Astrocyte of the hippocampus (primary cell): ENCODE measurements at regions not wholly inside any gene's neighbourhood (a gene's known extent, or its start where the extent isn't known, plus 50 kb on each side); places are given as distances from the start of the nearest gene placed in this dataset.
"Not testable (repeated sequence)": the region's sequence is repeated elsewhere in the genome, so short reads cannot be mapped to it uniquely, and the experiment has no call there.

ENCODE experiments used
- DNase-seq: peaks from one replicate; pipeline ENCODE4 v3.0.0; 2011; ENCODE audit warnings: low read depth, low spot score

DNA sequence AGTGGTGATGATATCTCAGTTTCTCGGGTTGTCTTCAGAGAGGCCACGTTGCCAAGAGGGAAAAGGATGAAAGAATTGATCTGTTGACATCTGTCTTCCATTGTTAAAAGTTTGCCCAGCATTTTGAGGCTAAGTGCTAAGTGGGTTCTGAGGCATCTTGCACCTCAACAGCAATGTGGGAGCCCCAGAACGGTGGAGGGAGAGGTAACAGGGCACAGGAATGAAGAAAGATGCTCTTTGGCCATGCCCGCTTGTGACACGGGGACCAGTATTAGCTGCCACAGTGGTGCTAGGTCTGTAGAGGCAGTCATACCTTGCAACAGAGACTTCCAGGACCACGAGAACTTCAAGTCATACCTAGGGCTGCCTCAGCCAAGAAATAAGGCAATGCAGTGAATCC lies 106.6 kb upstream of the NUPR2 start:
- no peak for DNase-seq

DNA sequence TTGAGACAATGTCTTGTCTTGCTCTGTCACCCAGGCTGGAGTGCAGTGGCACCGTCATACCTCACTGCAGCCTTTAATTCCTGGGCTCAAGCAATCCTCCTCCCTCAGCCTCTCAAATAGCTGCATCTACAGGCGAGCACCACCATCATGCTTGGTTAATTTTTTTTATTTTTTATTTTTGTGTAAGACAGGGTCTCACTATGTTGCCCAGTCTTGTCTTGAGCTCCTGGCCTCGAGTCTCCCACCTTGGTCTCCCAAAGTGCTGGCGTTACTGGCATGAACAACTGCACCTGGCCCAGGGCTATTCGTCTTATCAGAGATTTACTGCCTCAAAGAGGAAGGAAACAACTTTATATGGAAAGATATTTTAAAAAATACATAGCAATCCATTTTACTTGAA lies 102.8 kb upstream of the NUPR2 start:
- no peak for DNase-seq

DNA sequence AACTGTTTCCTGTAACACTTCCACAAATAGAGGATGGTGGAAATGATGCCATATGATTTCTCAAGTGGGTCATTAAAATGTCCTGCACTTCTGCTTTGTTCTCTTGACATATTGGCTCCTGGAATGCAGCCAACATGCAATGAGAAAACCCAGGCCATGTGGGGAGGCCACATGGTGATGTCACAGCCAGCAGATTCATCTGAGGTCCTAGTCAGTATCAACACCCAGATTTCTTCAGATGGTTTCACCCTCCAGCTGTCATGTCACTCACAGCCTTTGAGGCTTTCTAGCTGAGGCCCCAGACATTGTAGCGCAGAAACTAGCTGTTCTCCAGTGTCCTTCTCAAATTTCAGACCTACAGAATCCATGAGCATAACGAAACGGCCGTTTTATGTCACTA lies 102.3 kb upstream of the NUPR2 start:
- no peak for DNase-seq

GRCh38 chr7:56213574-56213973 lies 97.4 kb upstream of the NUPR2 start:
- no peak for DNase-seq

DNA sequence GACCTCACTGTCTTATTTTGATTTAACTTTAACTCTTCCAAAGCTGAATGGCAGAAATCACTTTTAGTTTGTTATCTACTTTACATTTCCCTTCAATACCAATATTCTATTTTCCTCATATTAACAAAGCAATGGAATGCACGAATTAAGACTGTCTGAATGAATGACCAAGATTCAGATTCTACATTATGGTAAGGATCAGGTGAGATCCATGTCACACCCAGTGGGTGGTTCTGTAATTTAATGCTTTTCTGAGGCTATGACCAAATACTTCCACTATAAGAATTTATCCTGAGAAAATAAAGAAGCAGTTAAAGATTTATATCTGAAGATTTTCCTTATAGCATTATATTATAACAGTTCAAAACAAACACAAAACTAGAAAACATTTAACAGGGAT lies 90.2 kb upstream of the NUPR2 start:
- DNase-seq, result no peak

DNA sequence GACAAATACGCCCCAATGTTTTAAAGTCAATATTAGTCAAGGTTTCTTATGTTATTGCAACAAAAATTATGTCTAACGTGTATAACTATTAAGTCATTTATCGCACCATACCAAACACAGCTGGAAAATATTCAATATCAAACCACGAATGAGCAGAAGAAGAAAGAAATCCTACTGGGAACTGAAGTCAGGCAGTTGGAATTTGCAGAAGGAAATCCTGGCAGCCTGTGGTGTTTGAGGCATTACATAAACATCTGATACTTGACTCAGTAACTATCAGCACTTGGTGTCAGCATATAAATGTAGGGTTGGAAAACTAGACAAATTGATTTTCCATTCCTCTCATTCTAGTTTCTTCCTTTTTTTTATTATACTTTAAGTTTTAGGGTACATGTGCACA lies 83.4 kb upstream of the NUPR2 start:
- no peak for DNase-seq

GRCh38 chr7:56196195-56196594 lies 80.0 kb upstream of the NUPR2 start:
- not testable (repeated sequence) for DNase-seq

DNA sequence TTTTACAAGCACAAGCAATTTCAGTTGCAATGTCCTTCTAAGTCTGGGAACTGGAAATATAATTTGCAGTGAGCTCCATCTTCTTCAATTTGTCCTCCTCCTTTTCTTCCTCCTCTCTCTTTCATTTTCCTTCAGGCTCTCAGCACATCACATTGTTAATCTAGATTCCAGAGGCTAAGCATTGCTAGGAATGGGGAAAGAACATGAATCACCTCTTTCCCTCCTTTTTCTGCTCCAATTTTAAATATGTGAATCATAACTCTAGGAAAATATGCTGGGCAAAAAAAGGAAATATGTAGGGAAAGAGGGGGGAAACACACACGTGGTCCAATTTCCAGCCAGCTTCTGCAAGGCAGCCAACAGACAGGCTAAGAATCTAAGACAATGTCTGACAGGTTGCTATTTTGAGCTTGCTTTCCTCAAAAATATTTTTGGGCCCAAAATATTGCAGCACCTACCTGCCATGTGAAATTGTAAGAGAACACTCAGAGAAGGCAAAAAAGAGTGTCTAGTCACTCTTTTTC lies 72.7 kb upstream of the NUPR2 start:
- no peak for DNase-seq

DNA sequence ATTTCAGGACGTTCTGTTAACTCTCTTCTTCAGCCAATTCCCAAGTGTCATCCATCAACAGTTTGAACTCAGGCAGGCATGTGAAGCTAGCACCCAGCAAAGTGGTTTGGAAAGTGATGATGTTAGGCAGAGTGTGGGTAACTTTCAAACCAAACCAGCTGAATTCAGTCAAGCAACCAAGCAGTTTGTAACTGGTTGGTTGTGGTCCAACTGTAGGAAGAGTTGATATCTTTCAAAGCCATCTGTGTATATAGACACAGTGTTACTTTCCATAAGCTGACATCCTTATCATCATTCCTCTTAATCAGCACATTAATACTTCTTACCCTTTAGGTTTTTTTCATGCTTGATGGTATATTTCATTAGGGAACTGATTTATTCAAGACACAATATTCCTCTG lies 72.2 kb upstream of the NUPR2 start:
- DNase-seq, result no peak

DNA sequence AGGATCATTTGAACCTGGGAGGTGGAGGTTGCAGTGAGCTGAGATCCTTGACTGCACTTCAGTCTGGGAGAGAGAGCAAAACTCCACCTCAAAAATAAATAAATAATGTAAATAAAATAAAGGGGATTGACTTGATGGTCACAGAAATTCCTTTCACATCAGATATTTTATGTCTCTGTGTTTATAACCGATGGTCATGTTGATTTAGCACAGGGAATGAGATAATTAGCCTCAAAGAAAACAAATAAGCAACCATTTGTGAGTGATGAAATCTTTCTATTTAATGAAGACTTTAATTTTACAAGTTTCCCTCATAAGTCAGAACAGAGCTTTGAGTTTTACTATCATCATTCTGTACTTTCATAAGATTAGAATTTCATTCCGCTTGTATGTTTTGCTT lies 64.8 kb upstream of the NUPR2 start:
- no peak for DNase-seq

DNA sequence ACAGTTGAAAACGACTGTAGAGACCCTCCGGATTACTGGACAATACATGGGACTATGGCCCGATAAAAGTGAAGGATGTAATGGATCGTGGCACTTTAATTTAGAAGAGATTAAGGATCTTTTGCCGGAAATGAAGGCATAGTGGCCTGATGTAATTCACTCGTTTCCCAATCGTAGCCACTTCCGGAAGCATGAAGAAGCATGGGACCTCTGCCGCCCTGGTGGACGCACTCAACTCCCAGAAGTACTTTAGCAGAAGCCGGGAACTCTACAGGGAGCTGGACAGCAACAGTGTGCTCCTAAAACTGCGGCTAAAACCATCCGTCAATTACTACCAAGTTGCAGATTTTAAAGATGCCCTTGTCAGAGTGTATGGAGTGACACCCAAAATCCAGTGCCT lies 59.6 kb upstream of the NUPR2 start:
- DNase-seq, result no peak

- no peak for DNase-seq
Measured at GRCh38 chr7:56174875-56175760, 58.9 kb upstream of the NUPR2 start.

- DNase-seq, result no peak
Measured at GRCh38 chr7:56174346-56174874, 58.2 kb upstream of the NUPR2 start.
